ENCODE measurements at regions not wholly inside any gene's neighbourhood (a gene's known extent, or its start where the extent isn't known, plus 50 kb on each side); places are given as distances from the start of the nearest gene placed in this dataset.

DNA sequence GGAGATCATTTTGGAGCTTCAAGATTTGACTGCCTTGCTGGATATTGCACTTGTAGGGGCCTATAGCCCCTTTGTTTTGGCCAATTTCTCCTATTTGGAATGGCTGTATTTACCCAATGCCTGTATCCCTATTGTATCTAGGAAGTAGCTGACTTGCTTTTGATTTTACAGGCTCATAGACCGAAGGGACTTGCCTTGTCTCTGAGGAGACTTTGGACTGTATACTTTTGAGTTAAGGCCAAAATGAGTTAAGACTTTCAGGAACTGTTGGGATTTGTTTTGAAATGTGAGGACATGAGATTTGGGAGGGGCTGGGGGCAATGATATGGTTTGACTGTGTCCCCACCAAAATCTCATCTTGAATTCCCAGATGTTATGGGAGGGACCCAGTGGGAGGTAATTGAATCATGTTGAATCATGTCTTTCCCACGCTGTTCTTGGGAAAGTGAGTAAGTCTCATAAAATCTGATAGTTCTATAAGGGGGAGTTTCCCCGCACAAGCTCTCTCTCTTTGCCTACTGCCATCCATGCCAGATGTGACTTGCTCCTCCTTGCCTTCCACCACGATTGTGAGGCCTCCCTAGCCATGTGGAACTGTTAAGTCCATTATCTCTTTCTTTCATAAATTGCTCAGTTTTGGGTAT lies 276.1 kb downstream of the LMX1A start:
- H3K36me3 Mint-ChIP-seq: peaks cover 7% of the 10 kb centered on the region
- peaks cover 2% of the 10 kb centered on the region for H3K4me1 Mint-ChIP-seq
- no peak for DNase-seq (ENCODE audit: low spot score in 2 of 2, unreplicated experiment in 2 of 2)
- H3K4me3 Mint-ChIP-seq: no peak overlapping the region
- H3K27ac Mint-ChIP-seq: no peak overlapping the region
- no peaks in the 10 kb centered on the region for H3K27me3 Mint-ChIP-seq (ENCODE audit: low read depth)
- TF ChIP-seq, protein P1, sequence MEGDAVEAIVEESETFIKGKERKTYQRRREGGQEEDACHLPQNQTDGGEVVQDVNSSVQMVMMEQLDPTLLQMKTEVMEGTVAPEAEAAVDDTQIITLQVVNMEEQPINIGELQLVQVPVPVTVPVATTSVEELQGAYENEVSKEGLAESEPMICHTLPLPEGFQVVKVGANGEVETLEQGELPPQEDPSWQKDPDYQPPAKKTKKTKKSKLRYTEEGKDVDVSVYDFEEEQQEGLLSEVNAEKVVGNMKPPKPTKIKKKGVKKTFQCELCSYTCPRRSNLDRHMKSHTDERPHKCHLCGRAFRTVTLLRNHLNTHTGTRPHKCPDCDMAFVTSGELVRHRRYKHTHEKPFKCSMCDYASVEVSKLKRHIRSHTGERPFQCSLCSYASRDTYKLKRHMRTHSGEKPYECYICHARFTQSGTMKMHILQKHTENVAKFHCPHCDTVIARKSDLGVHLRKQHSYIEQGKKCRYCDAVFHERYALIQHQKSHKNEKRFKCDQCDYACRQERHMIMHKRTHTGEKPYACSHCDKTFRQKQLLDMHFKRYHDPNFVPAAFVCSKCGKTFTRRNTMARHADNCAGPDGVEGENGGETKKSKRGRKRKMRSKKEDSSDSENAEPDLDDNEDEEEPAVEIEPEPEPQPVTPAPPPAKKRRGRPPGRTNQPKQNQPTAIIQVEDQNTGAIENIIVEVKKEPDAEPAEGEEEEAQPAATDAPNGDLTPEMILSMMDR (IDR thresholded peaks at IDR 0.05; ENCODE audit: unreplicated experiment): no peak
- H3K9me3 Mint-ChIP-seq: peaks cover 21% of the 10 kb centered on the region

DNA sequence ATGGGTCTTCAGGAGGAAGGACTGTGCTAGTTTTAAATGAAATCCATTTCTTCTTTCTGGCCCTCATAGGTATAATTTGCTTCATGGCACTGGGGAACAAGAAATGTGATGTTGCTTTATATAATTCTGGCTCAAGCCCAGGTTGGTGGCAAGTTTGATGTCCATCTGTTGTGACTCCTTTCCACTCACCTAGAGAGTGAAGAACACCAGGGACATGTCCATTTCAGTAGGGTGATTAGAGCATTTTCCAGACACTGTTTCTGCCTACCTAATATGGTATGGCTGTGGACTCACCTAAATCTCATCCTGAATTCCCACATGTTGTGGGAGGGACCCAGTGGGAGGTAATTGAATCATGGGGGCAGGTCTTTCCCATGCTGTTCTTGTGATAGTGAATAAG lies 278.1 kb downstream of the LMX1A start:
- H3K4me1 Mint-ChIP-seq: peaks cover 3% of the 10 kb centered on the region
- TF ChIP-seq, protein P1 (IDR thresholded peaks at IDR 0.05; ENCODE audit: unreplicated experiment): no peak
- H3K27ac Mint-ChIP-seq: no peak overlapping the region
- H3K4me3 Mint-ChIP-seq: no peak overlapping the region
- no peak for DNase-seq (ENCODE audit: low spot score in 2 of 2, unreplicated experiment in 2 of 2)
- H3K9me3 Mint-ChIP-seq: peaks cover 16% of the 10 kb centered on the region
- H3K36me3 Mint-ChIP-seq: peaks cover 7% of the 10 kb centered on the region
- H3K27me3 Mint-ChIP-seq (ENCODE audit: low read depth): no peaks in the 10 kb centered on the region

DNA sequence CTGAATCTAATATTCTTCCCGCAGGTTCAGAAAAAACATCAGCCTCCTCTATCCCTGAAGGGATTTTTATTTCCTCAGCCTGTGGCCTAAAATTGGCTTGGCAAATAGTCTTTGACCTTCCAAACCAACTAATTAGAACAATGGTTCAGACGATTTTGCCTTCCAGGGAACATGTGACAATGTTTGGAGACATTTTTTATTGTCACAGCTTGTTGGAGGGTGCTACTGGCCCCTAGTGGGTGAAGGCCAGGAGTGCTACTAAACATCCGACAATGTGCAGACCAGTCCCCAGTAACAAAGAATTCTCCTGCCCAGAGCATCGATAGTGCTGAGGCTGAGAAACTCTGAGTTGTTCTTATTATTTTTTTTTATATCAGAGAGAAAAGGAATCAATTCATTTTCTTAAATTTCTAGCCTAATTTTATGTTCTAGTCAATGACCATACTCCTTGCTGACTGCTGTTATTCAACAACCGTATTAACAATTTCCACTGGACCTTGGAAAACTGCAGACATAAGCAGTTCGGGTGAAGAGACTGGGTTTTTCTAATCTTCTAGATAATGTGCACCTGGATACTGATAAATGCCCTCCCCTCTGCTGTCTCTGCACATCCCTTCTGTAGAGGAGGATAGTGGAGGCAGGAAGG lies 280.7 kb downstream of the LMX1A start:
- TF ChIP-seq, protein P1 (IDR thresholded peaks at IDR 0.05; ENCODE audit: unreplicated experiment): peak; percentile 67
- no peak overlapping the region for H3K4me3 Mint-ChIP-seq
- H3K4me1 Mint-ChIP-seq: peaks cover 18% of the 10 kb centered on the region
- peaks cover 7% of the 10 kb centered on the region for H3K36me3 Mint-ChIP-seq
- peaks cover 11% of the 10 kb centered on the region for H3K9me3 Mint-ChIP-seq
- peak in 1 of 2 experiments; percentile 42 for DNase-seq (ENCODE audit: low spot score in 2 of 2, unreplicated experiment in 2 of 2)
- no peak overlapping the region for H3K27ac Mint-ChIP-seq
- H3K27me3 Mint-ChIP-seq (ENCODE audit: low read depth): no peaks in the 10 kb centered on the region

DNA sequence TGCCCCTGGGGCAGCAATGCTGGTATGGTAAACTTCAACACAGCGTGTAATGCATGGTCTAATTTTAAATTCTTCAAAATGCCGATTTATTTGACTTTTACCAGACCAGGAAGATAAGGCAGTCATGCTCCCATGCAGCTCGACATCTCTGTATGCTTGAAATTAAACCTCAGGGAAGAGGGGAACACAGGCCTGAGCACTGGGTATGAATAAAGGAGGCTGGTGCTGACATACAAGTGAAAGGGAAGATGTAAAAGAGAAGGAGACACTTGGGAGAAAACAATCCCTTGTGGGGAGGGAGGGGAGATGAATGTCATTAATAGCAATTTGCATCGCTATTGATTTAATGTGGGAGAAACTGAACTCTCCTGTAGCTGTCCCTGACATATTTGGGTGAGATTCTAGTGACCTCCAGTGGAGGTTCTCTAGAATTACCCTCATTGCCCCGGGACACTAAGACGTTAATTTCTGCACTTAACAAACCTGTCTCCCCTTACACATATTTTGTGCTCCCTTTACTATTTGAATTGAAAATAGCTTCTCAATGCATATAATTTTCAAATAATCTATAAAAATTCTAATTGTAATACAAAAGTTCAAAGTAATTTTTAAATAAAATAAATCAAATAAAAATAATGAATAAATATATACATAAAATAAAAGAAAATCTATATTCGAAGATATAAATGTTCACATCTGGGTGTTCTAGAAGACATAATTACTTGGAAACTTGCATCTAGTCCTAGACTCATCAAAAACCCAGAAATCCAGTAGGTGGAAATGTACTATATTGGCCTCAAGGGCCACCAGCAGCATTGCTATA lies 283.1 kb downstream of the LMX1A start:
- H3K4me3 Mint-ChIP-seq: no peak overlapping the region
- peaks cover 25% of the 10 kb centered on the region for H3K4me1 Mint-ChIP-seq
- H3K27me3 Mint-ChIP-seq (ENCODE audit: low read depth): no peaks in the 10 kb centered on the region
- no peak for DNase-seq (ENCODE audit: low spot score in 2 of 2, unreplicated experiment in 2 of 2)
- H3K9me3 Mint-ChIP-seq: no peaks in the 10 kb centered on the region
- H3K27ac Mint-ChIP-seq: peak overlapping the region; percentile 55
- TF ChIP-seq, protein P1 (IDR thresholded peaks at IDR 0.05; ENCODE audit: unreplicated experiment): peak; percentile 67
- no peaks in the 10 kb centered on the region for H3K36me3 Mint-ChIP-seq

DNA sequence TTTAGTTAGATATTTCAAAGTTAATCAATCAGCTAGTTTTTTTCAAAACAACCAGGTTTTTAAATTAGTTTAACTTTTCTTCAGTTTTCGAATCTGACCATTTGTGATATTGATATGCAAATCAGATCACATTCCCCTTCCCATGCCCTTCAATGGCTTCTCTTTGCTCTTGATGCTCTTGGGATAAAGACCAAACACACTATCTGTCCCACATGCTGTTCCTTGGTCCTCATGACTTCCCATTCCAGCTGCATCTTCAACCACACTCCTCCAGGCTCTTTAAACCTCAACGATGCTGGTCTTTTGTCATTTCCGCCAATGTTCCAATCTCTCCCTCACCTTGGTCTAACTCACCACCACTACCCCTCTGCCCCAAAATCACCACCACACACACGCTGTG lies 285.8 kb downstream of the LMX1A start:
- TF ChIP-seq, protein P1 (IDR thresholded peaks at IDR 0.05; ENCODE audit: unreplicated experiment): no peak
- Mint-ChIP-seq H3K36me3 (no peaks in the 10 kb centered on the region), H3K4me1 (peaks cover 24% of the 10 kb centered on the region), H3K27ac (no peak overlapping the region), H3K9me3 (no peaks in the 10 kb centered on the region), H3K4me3 (no peak overlapping the region), H3K27me3 (ENCODE audit: low read depth) (no peaks in the 10 kb centered on the region)
- no peak for DNase-seq (ENCODE audit: low spot score in 2 of 2, unreplicated experiment in 2 of 2)

All from mesothelial cell of epicardium (in vitro differentiated cells).